GM13976 (cell line): ENCODE measurements at regions not wholly inside any gene's neighbourhood (a gene's known extent, or its start where the extent isn't known, plus 50 kb on each side); places are given as distances from the start of the nearest gene placed in this dataset.

Experiments
- DNase-seq: peaks from one replicate; pipeline ENCODE4 v3.0.0; 2012; ENCODE audit warnings: low spot score
- CTCF ChIP-seq: IDR thresholded peaks from 2 replicates; pipeline ENCODE4 v1.5.1; 2012; ENCODE audit warnings: borderline replicate concordance, mild to moderate bottlenecking; ENCODE audit not compliant: insufficient read depth; ENCODE audit errors: extremely low read depth, missing control alignments, control extremely low read depth
- in situ Hi-C: fragments of 300-500 bp; cut with MboI; formaldehyde crosslinking; loops from one replicate; pipeline ENCODE4 v1.12.0; 2022; ENCODE audit warnings: low sequenced_read_pairs, mixed read lengths, inconsistent platforms; ENCODE audit not compliant: unreplicated experiment

- in situ Hi-C loops, result no loop called here
- no peak for TF ChIP-seq CTCF
- no peak for DNase-seq
Observed at GRCh38 chr14:87434011-87434410, 559.0 kb downstream of the GALC start.

DNA sequence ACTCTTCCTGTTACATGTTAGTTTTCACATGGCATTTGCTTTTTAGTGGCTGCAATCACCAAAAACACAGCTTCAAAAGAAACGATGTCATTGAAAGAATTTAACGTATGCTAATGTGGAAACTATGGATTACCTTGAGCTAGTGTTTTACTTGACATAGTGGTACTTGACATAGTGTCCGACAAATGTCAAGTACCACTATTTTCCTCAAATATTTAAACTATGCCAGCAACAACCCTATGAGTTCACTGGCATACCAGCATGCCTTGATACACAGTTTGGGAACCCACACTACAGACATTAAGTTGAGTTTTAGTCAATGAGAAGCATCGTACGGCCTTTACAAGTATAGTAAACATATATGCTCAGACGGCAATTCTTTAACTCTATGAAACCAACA is 560.3 kb downstream of the GALC start:
- no peak for TF ChIP-seq CTCF
- DNase-seq, result no peak
- in situ Hi-C loops, result no loop called here

- no peak for DNase-seq
- no peak for TF ChIP-seq CTCF
- in situ Hi-C loops, result no loop called here
Observed at GRCh38 chr14:87430810-87431209, 562.2 kb downstream of the GALC start.

DNA sequence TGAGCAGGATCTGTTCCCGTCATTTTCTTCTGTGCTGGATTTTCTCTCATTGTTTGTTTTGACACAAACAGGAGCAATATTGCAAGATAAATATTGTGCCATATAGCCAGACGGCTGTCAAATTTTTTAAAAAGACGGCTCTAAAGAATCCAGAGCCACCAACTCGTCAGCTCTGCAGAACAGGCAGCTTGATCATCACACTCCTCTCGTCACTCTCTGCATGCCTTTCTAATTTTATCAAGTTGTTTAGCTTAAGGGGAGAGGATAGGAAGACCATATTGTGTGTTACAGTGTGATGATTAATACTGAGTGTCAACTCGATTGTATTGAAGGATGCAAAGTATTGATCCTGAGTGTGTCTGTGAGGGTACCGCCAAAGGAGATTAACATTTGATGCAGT is 562.8 kb downstream of the GALC start:
- TF ChIP-seq CTCF, result no peak
- no peak for DNase-seq
- in situ Hi-C loops, result no loop called here

GRCh38 chr14:87419925-87420324 is 573.1 kb downstream of the GALC start:
- no peak for TF ChIP-seq CTCF
- in situ Hi-C loops, result no loop called here
- DNase-seq, result no peak

- no peak for DNase-seq
- no peak for TF ChIP-seq CTCF
- in situ Hi-C loops, result no loop called here
Observed at GRCh38 chr14:87411370-87411769, 581.6 kb downstream of the GALC start.

GRCh38 chr14:87409393-87409792 is 583.6 kb downstream of the GALC start:
- in situ Hi-C loops, result no loop called here
- no peak for TF ChIP-seq CTCF
- no peak for DNase-seq
